Tibial artery (tissue), 4 donors: ENCODE measurements at regions not wholly inside any gene's neighbourhood (a gene's known extent, or its start where the extent isn't known, plus 50 kb on each side); places are given as distances from the start of the nearest gene placed in this dataset.

Experiments
- DNase-seq, 2 donors: peaks; one replicate each; pipeline ENCODE4 v3.0.0-alpha.2; 2019
- H3K27ac ChIP-seq, 2 donors: fragments of 200-600 bp; sonication (generic) in 1 of 2; 1 replicate in 1 of 2; 2 replicates in 1 of 2; pipeline ENCODE4 v1.5.1; 2018 to 2019; ENCODE audit warnings: mild to moderate bottlenecking in 1 of 2
- H3K27me3 ChIP-seq, 2 donors: fragments of 200-600 bp; sonication (generic) in 1 of 2; one replicate each; pipeline versions ENCODE4 v1.5.1 to v1.6.0; 2016 to 2019
- H3K36me3 ChIP-seq, 3 donors: fragments of 200-600 bp; sonication (generic) in 2 of 3; one replicate each; pipeline ENCODE4 v1.5.1; 2016 to 2019; ENCODE audit warnings: mild to moderate bottlenecking in 2 of 3
- H3K4me1 ChIP-seq, 4 donors: fragments of 200-600 bp; sonication (generic) in 2 of 4; 1 replicate in 3 of 4; 2 replicates in 1 of 4; pipeline ENCODE4 v1.5.1; 2016 to 2019
- H3K4me3 ChIP-seq, 2 donors: fragments of 200-600 bp; sonication (generic) in 1 of 2; 1 replicate in 1 of 2; 2 replicates in 1 of 2; pipeline ENCODE4 v1.5.1; 2018 to 2019; ENCODE audit warnings: mild to moderate bottlenecking in 2 of 2
- H3K9me3 ChIP-seq, 3 donors: fragments of 200-600 bp; sonication (generic) in 1 of 3; one replicate each; pipeline ENCODE4 v1.5.1; 2016 to 2019
- intact Hi-C: fragments of 100-400 bp; cut with DNase I; formaldehyde crosslinking; loops from one replicate; pipeline ENCODE4 v1.15.0; 2023; ENCODE audit warnings: low total_unique reads
- TF ChIP-seq, protein P1 (sequence below), 2 experiments: fragments of 200-600 bp in 1 of 2; fragments of 450-650 bp in 1 of 2; IDR thresholded peaks; one replicate each; pipeline ENCODE4 v1.5.1; 2017 to 2019; ENCODE audit warnings: antibody characterized with exemption in 2 of 2, mild to moderate bottlenecking in 1 of 2, moderate library complexity in 1 of 2

DNA sequence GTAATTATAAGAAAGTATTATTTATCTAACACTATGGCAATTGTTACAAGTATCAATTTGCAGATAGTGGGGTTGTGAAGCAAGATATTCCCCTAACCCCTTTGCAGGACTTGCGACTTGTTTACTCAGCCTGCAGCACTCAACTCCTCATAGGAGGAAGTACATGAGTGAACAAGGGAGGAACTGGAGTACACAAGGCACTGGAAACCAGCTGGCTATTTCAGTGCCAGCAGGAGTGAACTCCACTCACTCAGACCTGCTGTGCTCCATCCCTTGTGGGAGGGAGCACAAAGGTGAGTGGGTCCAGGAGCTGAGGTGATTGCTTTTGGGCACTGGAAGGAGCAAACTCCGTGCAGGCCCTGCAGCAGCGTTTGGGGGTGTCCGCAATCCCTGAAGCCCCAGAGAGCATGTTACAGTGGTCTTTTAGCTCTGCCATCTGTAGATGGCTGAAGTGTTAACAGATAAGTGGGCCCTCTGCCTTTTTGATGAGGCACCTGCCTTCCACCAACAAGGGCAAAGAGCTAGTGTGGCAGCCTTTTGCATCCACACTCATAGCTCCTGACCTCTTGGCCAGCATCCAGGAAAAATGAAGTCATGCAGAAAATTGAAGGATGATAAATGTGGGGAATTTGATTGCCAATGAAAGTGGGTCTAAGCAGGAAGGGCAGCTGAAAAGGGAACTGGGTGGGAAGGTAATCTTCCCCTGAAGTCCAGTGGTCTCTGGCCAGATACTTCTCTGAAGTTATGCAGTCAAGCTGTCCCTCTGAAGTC lies 802.2 kb upstream of the MIR17HG start:
- H3K4me1 ChIP-seq = no peaks in the 10 kb centered on the region
- TF ChIP-seq, protein P1, sequence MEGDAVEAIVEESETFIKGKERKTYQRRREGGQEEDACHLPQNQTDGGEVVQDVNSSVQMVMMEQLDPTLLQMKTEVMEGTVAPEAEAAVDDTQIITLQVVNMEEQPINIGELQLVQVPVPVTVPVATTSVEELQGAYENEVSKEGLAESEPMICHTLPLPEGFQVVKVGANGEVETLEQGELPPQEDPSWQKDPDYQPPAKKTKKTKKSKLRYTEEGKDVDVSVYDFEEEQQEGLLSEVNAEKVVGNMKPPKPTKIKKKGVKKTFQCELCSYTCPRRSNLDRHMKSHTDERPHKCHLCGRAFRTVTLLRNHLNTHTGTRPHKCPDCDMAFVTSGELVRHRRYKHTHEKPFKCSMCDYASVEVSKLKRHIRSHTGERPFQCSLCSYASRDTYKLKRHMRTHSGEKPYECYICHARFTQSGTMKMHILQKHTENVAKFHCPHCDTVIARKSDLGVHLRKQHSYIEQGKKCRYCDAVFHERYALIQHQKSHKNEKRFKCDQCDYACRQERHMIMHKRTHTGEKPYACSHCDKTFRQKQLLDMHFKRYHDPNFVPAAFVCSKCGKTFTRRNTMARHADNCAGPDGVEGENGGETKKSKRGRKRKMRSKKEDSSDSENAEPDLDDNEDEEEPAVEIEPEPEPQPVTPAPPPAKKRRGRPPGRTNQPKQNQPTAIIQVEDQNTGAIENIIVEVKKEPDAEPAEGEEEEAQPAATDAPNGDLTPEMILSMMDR (IDR thresholded peaks at IDR 0.05) = no peak
- DNase-seq = no peak
- H3K4me3 ChIP-seq = no peak overlapping the region
- intact Hi-C loops = no loop called here
- H3K27ac ChIP-seq = no peak overlapping the region
- peaks cover 0 to 10% (median 6%) of the 10 kb centered on the region in 3 donors for H3K9me3 ChIP-seq
- no peaks in the 10 kb centered on the region for H3K27me3 ChIP-seq
- H3K36me3 ChIP-seq = no peaks in the 10 kb centered on the region

DNA sequence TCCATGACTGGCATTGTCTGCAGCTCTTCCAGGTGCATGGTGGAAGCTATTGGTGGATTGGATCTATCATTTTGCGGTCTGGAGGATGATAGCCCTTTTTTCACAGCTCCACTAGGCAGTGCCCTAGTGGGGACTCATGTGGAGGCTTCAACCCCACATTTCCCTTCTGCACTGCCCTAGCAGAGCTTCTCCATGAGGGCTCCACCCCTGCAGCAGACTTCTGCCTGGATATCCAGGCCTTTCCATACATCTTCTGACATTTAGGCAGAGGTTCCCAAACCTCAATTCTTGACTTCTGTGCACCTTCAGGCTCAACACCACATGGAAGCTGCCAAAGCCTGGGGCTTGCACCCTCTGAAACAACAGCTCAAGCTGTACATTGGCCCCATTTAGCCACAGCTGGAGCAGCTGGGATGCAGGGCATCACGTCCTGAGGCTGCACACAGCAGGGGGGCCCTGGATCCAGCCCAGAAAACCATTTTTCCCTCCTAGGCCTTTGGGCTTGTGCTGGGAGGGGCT lies 800.2 kb upstream of the MIR17HG start:
- Histone ChIP-seq H3K27ac (no peak overlapping the region), H3K9me3 (peaks cover 0 to 10% (median 6%) of the 10 kb centered on the region in 3 donors), H3K27me3 (no peaks in the 10 kb centered on the region), H3K4me1 (no peaks in the 10 kb centered on the region), H3K4me3 (no peak overlapping the region), H3K36me3 (no peaks in the 10 kb centered on the region)
- TF ChIP-seq, protein P1 (IDR thresholded peaks at IDR 0.05) = no peak
- DNase-seq = no peak
- intact Hi-C loops = no loop called here

DNA sequence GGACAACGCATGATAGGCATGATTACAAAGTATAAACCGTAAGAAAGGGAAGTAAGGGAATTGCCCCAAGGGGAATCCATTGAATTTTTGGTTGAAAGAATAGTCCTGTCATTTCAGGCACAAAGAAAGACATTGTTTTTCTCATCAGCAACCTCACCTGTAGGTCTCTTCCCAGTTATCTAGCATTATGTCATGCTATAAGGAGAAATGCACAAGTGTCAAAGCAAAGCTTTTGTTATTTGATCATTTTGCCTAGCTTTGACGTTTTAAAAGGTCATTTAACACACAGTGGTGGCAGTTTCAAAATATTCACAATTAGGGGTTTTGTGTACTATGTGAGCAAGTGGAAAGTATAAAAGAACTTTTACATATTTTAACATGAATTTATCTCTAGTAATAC lies 796.2 kb upstream of the MIR17HG start:
- TF ChIP-seq, protein P1 (IDR thresholded peaks at IDR 0.05) = no peak

DNA sequence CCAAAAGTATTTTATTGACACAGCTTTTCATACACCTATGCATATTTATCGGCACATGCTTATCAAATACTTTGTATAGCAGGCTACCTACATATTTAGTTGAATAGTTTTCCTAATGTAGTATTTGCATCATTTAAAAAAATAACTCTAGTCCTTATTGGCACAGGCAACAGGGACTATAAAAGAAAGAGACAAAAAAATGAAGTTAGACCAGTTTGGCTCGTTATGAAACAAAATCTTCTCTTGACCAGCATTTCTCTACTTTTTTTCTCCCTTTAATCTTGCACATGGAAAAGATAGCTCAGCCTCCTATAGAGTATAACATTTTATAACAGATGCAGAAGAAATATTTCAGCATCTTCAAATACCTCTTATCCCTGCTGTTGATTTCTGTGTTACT lies 794.8 kb upstream of the MIR17HG start:
- intact Hi-C loops = no loop called here

More for the DNA sequence above, 796.2 kb upstream of the MIR17HG start:
- H3K4me3 ChIP-seq = no peak overlapping the region
- H3K27ac ChIP-seq = no peak overlapping the region
- H3K4me1 ChIP-seq = no peaks in the 10 kb centered on the region
- no peaks in the 10 kb centered on the region for H3K36me3 ChIP-seq
- H3K9me3 ChIP-seq = peaks cover 0 to 10% (median 6%) of the 10 kb centered on the region in 3 donors
- intact Hi-C loops = no loop called here
- DNase-seq = no peak
- no peaks in the 10 kb centered on the region for H3K27me3 ChIP-seq

DNA sequence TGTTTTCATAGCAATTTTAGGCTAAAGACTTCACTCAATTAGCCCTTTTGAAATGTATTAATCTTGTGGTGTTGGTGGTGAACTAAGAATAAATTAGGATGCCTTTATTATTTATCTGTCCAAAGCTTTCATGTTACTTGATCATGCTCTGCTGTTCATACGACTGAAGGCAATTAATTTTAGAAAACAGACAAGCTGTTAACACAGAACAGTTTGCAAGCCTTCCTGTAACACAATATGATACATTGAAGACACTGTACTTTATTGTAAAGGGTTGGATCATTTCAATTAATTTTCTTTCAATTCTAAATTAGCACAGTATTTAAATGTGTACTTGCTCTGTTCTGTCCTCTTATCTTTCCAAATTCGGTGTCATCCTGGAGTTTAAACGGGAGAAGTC lies 794.3 kb upstream of the MIR17HG start:
- no peak overlapping the region for H3K27ac ChIP-seq
- H3K4me1 ChIP-seq = no peaks in the 10 kb centered on the region
- H3K27me3 ChIP-seq = no peaks in the 10 kb centered on the region
- no peaks in the 10 kb centered on the region for H3K36me3 ChIP-seq
- H3K4me3 ChIP-seq = no peak overlapping the region
- DNase-seq = no peak
- intact Hi-C loops = no loop called here
- TF ChIP-seq, protein P1 (IDR thresholded peaks at IDR 0.05) = no peak
- H3K9me3 ChIP-seq = no peaks in the 10 kb centered on the region

More for the DNA sequence above, 794.8 kb upstream of the MIR17HG start:
- Histone ChIP-seq H3K4me1 (no peaks in the 10 kb centered on the region), H3K27me3 (no peaks in the 10 kb centered on the region), H3K4me3 (no peak overlapping the region), H3K27ac (no peak overlapping the region), H3K36me3 (no peaks in the 10 kb centered on the region), H3K9me3 (no peaks in the 10 kb centered on the region)
- TF ChIP-seq, protein P1 (IDR thresholded peaks at IDR 0.05) = no peak
- DNase-seq = no peak
